Esophagus muscularis mucosa (tissue), 4 donors: ENCODE measurements at regions not wholly inside any gene's neighbourhood (a gene's known extent, or its start where the extent isn't known, plus 50 kb on each side); places are given as distances from the start of the nearest gene placed in this dataset.

Experiments used
- DNase-seq: peaks from one replicate; pipeline ENCODE4 v3.0.0-alpha.2; 2017; ENCODE audit errors: extremely low spot score
- H3K27ac ChIP-seq, 4 donors: fragments of 200-600 bp; sonication (generic); replicated peaks in 1 of 4; 1 replicate in 3 of 4; 2 replicates in 1 of 4; pipeline ENCODE4 v1.5.1; 2016 to 2019; ENCODE audit warnings: mild to moderate bottlenecking in 1 of 4
- H3K27me3 ChIP-seq, 4 donors: fragments of 200-600 bp; sonication (generic); one replicate each; pipeline versions ENCODE4 v1.5.1 to v1.6.0; 2016 to 2019
- H3K36me3 ChIP-seq, 4 donors: fragments of 200-600 bp; sonication (generic); one replicate each; pipeline ENCODE4 v1.5.1; 2016 to 2019
- H3K4me1 ChIP-seq, 4 donors: fragments of 200-600 bp; sonication (generic); one replicate each; pipeline ENCODE4 v1.5.1; 2016 to 2019
- H3K4me3 ChIP-seq, 4 donors: fragments of 200-600 bp; sonication (generic); 1 replicate in 2 of 4; 2 replicates in 2 of 4; pipeline ENCODE4 v1.5.1; 2016 to 2019; ENCODE audit warnings: mild to moderate bottlenecking in 4 of 4, moderate library complexity in 1 of 4
- H3K9me3 ChIP-seq, 4 donors: fragments of 200-600 bp; sonication (generic); 1 replicate in 3 of 4; 2 replicates in 1 of 4; pipeline ENCODE4 v1.5.1; 2016 to 2019
- EP300 ChIP-seq: sonication (generic); formaldehyde crosslinking; IDR thresholded peaks from one replicate; pipeline ENCODE4 v1.6.1; 2017; ENCODE audit warnings: antibody characterized with exemption
- POLR2A ChIP-seq: fragments of 450-650 bp; IDR thresholded peaks from one replicate; pipeline ENCODE4 v1.6.1; 2017; ENCODE audit warnings: antibody characterized with exemption, moderate library complexity, mild to moderate bottlenecking, low read depth
- POLR2AphosphoS5 ChIP-seq, 2 donors: sonication (generic); formaldehyde crosslinking; IDR thresholded peaks; one replicate each; pipeline ENCODE4 v1.6.1; 2017; ENCODE audit warnings: antibody characterized with exemption in 2 of 2
- WGBS: methylation state at CpG from one replicate; pipeline ENCODE4 v1.1.5; 2018; 5-methylcytosine and 5-hydroxymethylcytosine counted together
- intact Hi-C: fragments of 100-400 bp; cut with DNase I; formaldehyde crosslinking; loops from one replicate; pipeline ENCODE4 v1.15.1; 2023
- TF ChIP-seq, protein P1 (sequence below), 3 experiments: fragments of 200-600 bp in 2 of 3; fragments of 450-650 bp in 1 of 3; sonication (generic) in 2 of 3; IDR thresholded peaks; one replicate each; pipeline ENCODE4 v1.5.1; 2017 to 2019; ENCODE audit warnings: antibody characterized with exemption in 3 of 3, mild to moderate bottlenecking in 2 of 3, moderate library complexity in 1 of 3

- Histone ChIP-seq H3K4me1 (no peaks in the 10 kb centered on the region), H3K4me3 (no peak overlapping the region), H3K27ac (no peak overlapping the region), H3K27me3 (no peaks in the 10 kb centered on the region), H3K9me3 (peaks cover 0 to 1% (median 0%) of the 10 kb centered on the region in 4 donors), H3K36me3 (no peaks in the 10 kb centered on the region)
- TF ChIP-seq EP300: no peak
- no peak for TF ChIP-seq POLR2AphosphoS5 (IDR thresholded peaks at IDR 0.05)
- TF ChIP-seq POLR2A: no peak
- TF ChIP-seq, protein P1, sequence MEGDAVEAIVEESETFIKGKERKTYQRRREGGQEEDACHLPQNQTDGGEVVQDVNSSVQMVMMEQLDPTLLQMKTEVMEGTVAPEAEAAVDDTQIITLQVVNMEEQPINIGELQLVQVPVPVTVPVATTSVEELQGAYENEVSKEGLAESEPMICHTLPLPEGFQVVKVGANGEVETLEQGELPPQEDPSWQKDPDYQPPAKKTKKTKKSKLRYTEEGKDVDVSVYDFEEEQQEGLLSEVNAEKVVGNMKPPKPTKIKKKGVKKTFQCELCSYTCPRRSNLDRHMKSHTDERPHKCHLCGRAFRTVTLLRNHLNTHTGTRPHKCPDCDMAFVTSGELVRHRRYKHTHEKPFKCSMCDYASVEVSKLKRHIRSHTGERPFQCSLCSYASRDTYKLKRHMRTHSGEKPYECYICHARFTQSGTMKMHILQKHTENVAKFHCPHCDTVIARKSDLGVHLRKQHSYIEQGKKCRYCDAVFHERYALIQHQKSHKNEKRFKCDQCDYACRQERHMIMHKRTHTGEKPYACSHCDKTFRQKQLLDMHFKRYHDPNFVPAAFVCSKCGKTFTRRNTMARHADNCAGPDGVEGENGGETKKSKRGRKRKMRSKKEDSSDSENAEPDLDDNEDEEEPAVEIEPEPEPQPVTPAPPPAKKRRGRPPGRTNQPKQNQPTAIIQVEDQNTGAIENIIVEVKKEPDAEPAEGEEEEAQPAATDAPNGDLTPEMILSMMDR (IDR thresholded peaks at IDR 0.05): no peak
- 98% methylated on average over 2 of the region's 2 CpGs for WGBS
- DNase-seq: no peak
- intact Hi-C loops: no loop called here
These were observed 182.1 kb downstream of the NECTIN3 start for GRCh38 chr3:111253733-111254132.

DNA sequence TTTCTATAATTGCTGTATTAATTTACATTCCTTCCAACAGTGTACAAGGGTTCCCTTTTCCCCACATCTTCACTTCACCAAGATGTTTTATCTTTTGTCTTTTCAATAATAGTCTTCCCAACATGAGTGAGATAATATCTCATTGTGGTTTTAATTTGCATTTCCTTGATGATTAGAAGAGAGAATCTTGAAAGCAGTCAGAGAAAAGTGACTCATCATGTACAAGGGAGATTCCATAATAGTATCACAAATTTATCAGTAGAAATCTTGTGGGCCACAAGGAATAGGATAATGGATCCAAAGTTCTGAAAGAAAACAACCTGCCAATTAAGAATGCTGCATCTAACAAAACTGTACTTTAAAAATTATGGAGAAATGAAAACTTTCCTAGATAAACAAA lies 189.3 kb downstream of the NECTIN3 start:
- TF ChIP-seq POLR2AphosphoS5 (IDR thresholded peaks at IDR 0.05) (no peak), POLR2A (no peak), EP300 (no peak)
- TF ChIP-seq, protein P1 (IDR thresholded peaks at IDR 0.05): no peak
- Histone ChIP-seq H3K27ac (no peak overlapping the region), H3K36me3 (no peaks in the 10 kb centered on the region), H3K9me3 (peaks cover 0 to 9% (median 0%) of the 10 kb centered on the region in 4 donors), H3K4me1 (no peaks in the 10 kb centered on the region), H3K27me3 (no peaks in the 10 kb centered on the region), H3K4me3 (no peak overlapping the region)
- intact Hi-C loops: no loop called here
- no peak for DNase-seq

- Histone ChIP-seq H3K27me3 (no peaks in the 10 kb centered on the region), H3K27ac (no peak overlapping the region), H3K36me3 (no peaks in the 10 kb centered on the region), H3K4me3 (no peak overlapping the region), H3K9me3 (no peaks in the 10 kb centered on the region), H3K4me1 (no peaks in the 10 kb centered on the region)
- DNase-seq: no peak
- TF ChIP-seq POLR2AphosphoS5 (IDR thresholded peaks at IDR 0.05): no peak
- no peak for TF ChIP-seq POLR2A
- intact Hi-C loops: no loop called here
- WGBS: 23% methylated on average over 2 of the region's 2 CpGs
These were observed 198.2 kb downstream of the NECTIN3 start for GRCh38 chr3:111269777-111270176.

- WGBS: 10% methylated on average over 4 of the region's 4 CpGs
- no peak for DNase-seq
- TF ChIP-seq EP300 (no peak), POLR2A (no peak), POLR2AphosphoS5 (IDR thresholded peaks at IDR 0.05) (no peak)
- TF ChIP-seq, protein P1 (IDR thresholded peaks at IDR 0.05): no peak
- H3K36me3 ChIP-seq: no peaks in the 10 kb centered on the region
- H3K9me3 ChIP-seq: no peaks in the 10 kb centered on the region
- intact Hi-C loops: no loop called here
- no peak overlapping the region for H3K4me3 ChIP-seq
- no peak overlapping the region for H3K27ac ChIP-seq
- H3K27me3 ChIP-seq: no peaks in the 10 kb centered on the region
- no peaks in the 10 kb centered on the region for H3K4me1 ChIP-seq
These were observed 205.6 kb downstream of the NECTIN3 start for GRCh38 chr3:111277226-111277625.

- DNase-seq: no peak
- intact Hi-C loops: no loop called here
- Histone ChIP-seq H3K36me3 (no peaks in the 10 kb centered on the region), H3K27me3 (no peaks in the 10 kb centered on the region), H3K27ac (no peak overlapping the region), H3K4me1 (no peaks in the 10 kb centered on the region), H3K4me3 (no peak overlapping the region), H3K9me3 (no peaks in the 10 kb centered on the region)
- TF ChIP-seq, protein P1 (IDR thresholded peaks at IDR 0.05): no peak
- TF ChIP-seq EP300 (no peak), POLR2AphosphoS5 (IDR thresholded peaks at IDR 0.05) (no peak), POLR2A (no peak)
These were observed 207.3 kb downstream of the NECTIN3 start for GRCh38 chr3:111278959-111279358.
